ENCODE measurements at regions not wholly inside any gene's neighbourhood (a gene's known extent, or its start where the extent isn't known, plus 50 kb on each side); places are given as distances from the start of the nearest gene placed in this dataset.

DNA sequence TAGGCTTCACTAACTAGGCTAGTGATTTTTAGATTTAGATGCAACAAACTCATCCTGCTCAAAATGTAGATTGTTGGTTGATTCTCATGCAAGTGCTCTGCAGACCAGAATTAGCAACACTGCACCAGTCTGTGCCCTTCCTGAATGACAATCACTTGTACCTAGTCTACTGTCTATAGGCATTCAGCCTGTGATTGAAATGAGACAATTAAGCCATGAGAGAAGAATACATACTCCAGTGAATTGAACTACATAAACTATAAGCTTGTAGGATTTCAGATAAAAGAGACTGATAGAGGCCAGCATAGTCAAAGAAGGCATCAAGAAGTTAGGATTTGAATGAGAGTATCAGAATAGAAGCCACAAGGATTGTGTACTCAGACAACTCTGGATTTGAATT, 138.3 kb upstream of the NRXN1 start:
- no peak for DNase-seq
- H3K9me3 ChIP-seq (ENCODE audit: control insufficient read depth, low read length), result peaks cover 5% of the 10 kb centered on the region
- no peaks in the 10 kb centered on the region for H3K27me3 ChIP-seq (replicated peaks; ENCODE audit: control insufficient read depth, insufficient read depth, low read length, poor library complexity, severe bottlenecking)
- no peaks in the 10 kb centered on the region for H3K4me1 ChIP-seq (ENCODE audit: control insufficient read depth, insufficient read depth, low read length, poor library complexity, severe bottlenecking)
- no peak overlapping the region for H3K4me3 ChIP-seq (ENCODE audit: insufficient read depth, low read depth, low read length, poor library complexity, severe bottlenecking)
- H3K27ac ChIP-seq (ENCODE audit: insufficient read depth, low read length, poor library complexity, severe bottlenecking), result no peak overlapping the region
- H3K36me3 ChIP-seq (ENCODE audit: control insufficient read depth, insufficient read depth, low read length), result no peaks in the 10 kb centered on the region

GRCh38 chr2:51165534-51166260, 133.8 kb upstream of the NRXN1 start:
- H3K9me3 ChIP-seq (ENCODE audit: control insufficient read depth, low read length), result peaks cover 5% of the 10 kb centered on the region
- no peaks in the 10 kb centered on the region for H3K4me1 ChIP-seq (ENCODE audit: control insufficient read depth, insufficient read depth, low read length, poor library complexity, severe bottlenecking)
- no peaks in the 10 kb centered on the region for H3K27me3 ChIP-seq (replicated peaks; ENCODE audit: control insufficient read depth, insufficient read depth, low read length, poor library complexity, severe bottlenecking)
- no peak overlapping the region for H3K4me3 ChIP-seq (ENCODE audit: insufficient read depth, low read depth, low read length, poor library complexity, severe bottlenecking)
- H3K27ac ChIP-seq (ENCODE audit: insufficient read depth, low read length, poor library complexity, severe bottlenecking), result no peak overlapping the region
- DNase-seq, result no peak
- H3K36me3 ChIP-seq (ENCODE audit: control insufficient read depth, insufficient read depth, low read length), result no peaks in the 10 kb centered on the region

DNA sequence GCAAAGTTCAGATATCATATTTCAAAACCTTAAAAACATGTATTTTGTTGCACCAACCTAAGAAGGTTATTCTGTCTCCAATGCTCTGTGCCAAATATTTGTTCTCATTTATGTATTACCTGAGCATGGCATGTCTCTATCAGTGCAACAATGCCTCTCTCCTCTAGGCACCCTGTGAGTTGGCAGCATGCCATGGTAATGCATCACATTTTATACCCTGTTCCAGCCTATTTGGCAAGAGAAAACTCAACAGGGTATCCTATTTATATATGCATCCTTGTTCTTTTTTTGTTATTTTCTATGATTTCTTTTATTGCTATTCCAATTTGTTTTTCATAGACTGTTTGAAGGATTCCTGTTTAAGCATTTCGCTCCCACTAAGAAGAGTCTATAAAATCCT, 126.3 kb upstream of the NRXN1 start:
- DNase-seq, result no peak
- Histone ChIP-seq H3K4me1 (ENCODE audit: control insufficient read depth, insufficient read depth, low read length, poor library complexity, severe bottlenecking) (no peaks in the 10 kb centered on the region), H3K27me3 (replicated peaks; ENCODE audit: control insufficient read depth, insufficient read depth, low read length, poor library complexity, severe bottlenecking) (no peaks in the 10 kb centered on the region), H3K4me3 (ENCODE audit: insufficient read depth, low read depth, low read length, poor library complexity, severe bottlenecking) (no peak overlapping the region), H3K9me3 (ENCODE audit: control insufficient read depth, low read length) (no peaks in the 10 kb centered on the region), H3K27ac (ENCODE audit: insufficient read depth, low read length, poor library complexity, severe bottlenecking) (no peak overlapping the region), H3K36me3 (ENCODE audit: control insufficient read depth, insufficient read depth, low read length) (no peaks in the 10 kb centered on the region)

DNA sequence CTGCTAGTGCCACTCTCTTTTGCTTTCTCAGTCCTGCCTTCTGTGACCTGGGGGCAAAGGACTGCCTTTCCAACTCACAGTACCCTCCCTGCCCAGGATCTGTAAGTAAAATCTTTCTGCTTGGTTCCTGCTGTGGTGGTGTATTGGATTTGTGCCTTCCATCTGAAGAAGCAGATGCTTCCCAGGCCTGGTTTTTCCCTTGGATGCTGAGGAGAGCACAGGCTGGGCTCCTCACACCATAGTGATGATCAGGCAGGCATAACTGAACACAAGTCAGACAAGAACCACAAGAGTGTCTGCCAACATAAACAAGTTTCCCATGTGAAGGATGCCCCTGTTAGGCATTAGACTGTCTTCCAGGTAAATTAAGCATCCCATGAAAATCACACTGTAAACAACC, 121.3 kb upstream of the NRXN1 start:
- DNase-seq, result no peak
- Histone ChIP-seq H3K27me3 (replicated peaks; ENCODE audit: control insufficient read depth, insufficient read depth, low read length, poor library complexity, severe bottlenecking) (no peaks in the 10 kb centered on the region), H3K27ac (ENCODE audit: insufficient read depth, low read length, poor library complexity, severe bottlenecking) (no peak overlapping the region), H3K4me1 (ENCODE audit: control insufficient read depth, insufficient read depth, low read length, poor library complexity, severe bottlenecking) (no peaks in the 10 kb centered on the region), H3K36me3 (ENCODE audit: control insufficient read depth, insufficient read depth, low read length) (no peaks in the 10 kb centered on the region), H3K4me3 (ENCODE audit: insufficient read depth, low read depth, low read length, poor library complexity, severe bottlenecking) (no peak overlapping the region), H3K9me3 (ENCODE audit: control insufficient read depth, low read length) (no peaks in the 10 kb centered on the region)

DNA sequence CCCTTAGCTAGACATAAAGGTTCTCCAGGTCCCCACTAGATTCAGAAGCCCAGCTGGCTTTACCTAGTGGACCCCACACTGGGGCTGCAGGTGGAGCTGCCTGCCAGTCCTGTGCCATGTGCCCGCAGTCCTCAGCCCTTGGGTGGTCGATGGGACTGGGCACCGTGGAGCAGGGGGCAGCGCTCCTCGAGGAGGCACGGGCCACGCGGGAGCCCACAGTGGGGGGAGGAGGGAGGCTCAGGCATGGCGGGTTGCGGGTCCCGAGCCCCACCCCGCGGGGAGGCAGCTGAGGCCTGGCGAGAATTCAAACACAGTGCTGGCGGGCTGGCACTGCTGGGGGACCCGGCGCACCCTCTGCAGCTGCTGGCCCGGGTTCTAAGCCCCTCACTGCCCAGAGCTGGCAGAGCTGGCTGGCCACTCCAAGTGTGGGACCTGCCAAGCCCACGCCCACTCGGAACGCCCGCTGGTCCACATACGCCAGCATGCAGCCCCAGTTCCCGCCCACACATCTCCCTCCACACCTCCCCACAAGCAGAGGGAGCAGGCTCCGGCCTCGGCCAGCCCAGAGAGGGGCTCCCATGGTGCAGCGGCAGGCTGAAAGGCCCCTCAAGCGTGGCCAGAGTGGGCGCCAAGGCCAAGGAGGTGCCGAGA, 119.7 kb upstream of the NRXN1 start:
- H3K27me3 ChIP-seq (replicated peaks; ENCODE audit: control insufficient read depth, insufficient read depth, low read length, poor library complexity, severe bottlenecking), result no peaks in the 10 kb centered on the region
- no peaks in the 10 kb centered on the region for H3K4me1 ChIP-seq (ENCODE audit: control insufficient read depth, insufficient read depth, low read length, poor library complexity, severe bottlenecking)
- no peak overlapping the region for H3K4me3 ChIP-seq (ENCODE audit: insufficient read depth, low read depth, low read length, poor library complexity, severe bottlenecking)
- no peaks in the 10 kb centered on the region for H3K36me3 ChIP-seq (ENCODE audit: control insufficient read depth, insufficient read depth, low read length)
- H3K27ac ChIP-seq (ENCODE audit: insufficient read depth, low read length, poor library complexity, severe bottlenecking), result no peak overlapping the region
- no peaks in the 10 kb centered on the region for H3K9me3 ChIP-seq (ENCODE audit: control insufficient read depth, low read length)
- DNase-seq, result no peak

GRCh38 chr2:51149725-51150124, 117.8 kb upstream of the NRXN1 start:
- Histone ChIP-seq H3K9me3 (ENCODE audit: control insufficient read depth, low read length) (no peaks in the 10 kb centered on the region), H3K36me3 (ENCODE audit: control insufficient read depth, insufficient read depth, low read length) (no peaks in the 10 kb centered on the region), H3K4me3 (ENCODE audit: insufficient read depth, low read depth, low read length, poor library complexity, severe bottlenecking) (no peak overlapping the region), H3K4me1 (ENCODE audit: control insufficient read depth, insufficient read depth, low read length, poor library complexity, severe bottlenecking) (no peaks in the 10 kb centered on the region), H3K27me3 (replicated peaks; ENCODE audit: control insufficient read depth, insufficient read depth, low read length, poor library complexity, severe bottlenecking) (no peaks in the 10 kb centered on the region), H3K27ac (ENCODE audit: insufficient read depth, low read length, poor library complexity, severe bottlenecking) (no peak overlapping the region)
- DNase-seq, result no peak

GRCh38 chr2:51145761-51146160, 113.8 kb upstream of the NRXN1 start:
- H3K27me3 ChIP-seq (replicated peaks; ENCODE audit: control insufficient read depth, insufficient read depth, low read length, poor library complexity, severe bottlenecking), result no peaks in the 10 kb centered on the region
- no peaks in the 10 kb centered on the region for H3K4me1 ChIP-seq (ENCODE audit: control insufficient read depth, insufficient read depth, low read length, poor library complexity, severe bottlenecking)
- no peak overlapping the region for H3K4me3 ChIP-seq (ENCODE audit: insufficient read depth, low read depth, low read length, poor library complexity, severe bottlenecking)
- DNase-seq, result no peak
- no peaks in the 10 kb centered on the region for H3K36me3 ChIP-seq (ENCODE audit: control insufficient read depth, insufficient read depth, low read length)
- H3K9me3 ChIP-seq (ENCODE audit: control insufficient read depth, low read length), result no peaks in the 10 kb centered on the region
- H3K27ac ChIP-seq (ENCODE audit: insufficient read depth, low read length, poor library complexity, severe bottlenecking), result no peak overlapping the region

GRCh38 chr2:51120754-51121280, 88.9 kb upstream of the NRXN1 start:
- Histone ChIP-seq H3K4me3 (ENCODE audit: insufficient read depth, low read depth, low read length, poor library complexity, severe bottlenecking) (no peak overlapping the region), H3K4me1 (ENCODE audit: control insufficient read depth, insufficient read depth, low read length, poor library complexity, severe bottlenecking) (no peaks in the 10 kb centered on the region), H3K27me3 (replicated peaks; ENCODE audit: control insufficient read depth, insufficient read depth, low read length, poor library complexity, severe bottlenecking) (no peaks in the 10 kb centered on the region), H3K9me3 (ENCODE audit: control insufficient read depth, low read length) (no peaks in the 10 kb centered on the region), H3K27ac (ENCODE audit: insufficient read depth, low read length, poor library complexity, severe bottlenecking) (no peak overlapping the region), H3K36me3 (ENCODE audit: control insufficient read depth, insufficient read depth, low read length) (no peaks in the 10 kb centered on the region)
- no peak for DNase-seq

DNA sequence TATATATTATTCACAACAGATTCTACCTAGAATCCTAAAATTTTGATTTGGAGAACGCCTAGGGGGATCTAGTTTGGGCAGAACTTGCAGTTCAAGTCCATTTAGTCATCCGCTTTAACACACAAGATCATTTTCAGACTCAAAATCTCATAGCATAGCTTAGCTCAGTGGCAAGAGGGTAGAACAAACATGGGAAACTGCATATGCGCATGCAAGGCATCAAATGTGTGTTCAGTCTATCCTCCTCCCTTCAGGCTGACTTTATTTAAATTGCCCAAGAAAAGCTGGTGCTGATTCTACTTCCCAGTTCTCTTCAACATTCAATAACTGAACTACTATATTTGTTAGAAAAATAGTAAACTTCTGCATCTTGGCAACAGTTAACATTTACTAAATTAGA, 79.6 kb upstream of the NRXN1 start:
- Histone ChIP-seq H3K27me3 (replicated peaks; ENCODE audit: control insufficient read depth, insufficient read depth, low read length, poor library complexity, severe bottlenecking) (no peaks in the 10 kb centered on the region), H3K4me1 (ENCODE audit: control insufficient read depth, insufficient read depth, low read length, poor library complexity, severe bottlenecking) (no peaks in the 10 kb centered on the region), H3K36me3 (ENCODE audit: control insufficient read depth, insufficient read depth, low read length) (no peaks in the 10 kb centered on the region), H3K27ac (ENCODE audit: insufficient read depth, low read length, poor library complexity, severe bottlenecking) (no peak overlapping the region), H3K9me3 (ENCODE audit: control insufficient read depth, low read length) (no peaks in the 10 kb centered on the region), H3K4me3 (ENCODE audit: insufficient read depth, low read depth, low read length, poor library complexity, severe bottlenecking) (no peak overlapping the region)
- DNase-seq, result no peak

DNA sequence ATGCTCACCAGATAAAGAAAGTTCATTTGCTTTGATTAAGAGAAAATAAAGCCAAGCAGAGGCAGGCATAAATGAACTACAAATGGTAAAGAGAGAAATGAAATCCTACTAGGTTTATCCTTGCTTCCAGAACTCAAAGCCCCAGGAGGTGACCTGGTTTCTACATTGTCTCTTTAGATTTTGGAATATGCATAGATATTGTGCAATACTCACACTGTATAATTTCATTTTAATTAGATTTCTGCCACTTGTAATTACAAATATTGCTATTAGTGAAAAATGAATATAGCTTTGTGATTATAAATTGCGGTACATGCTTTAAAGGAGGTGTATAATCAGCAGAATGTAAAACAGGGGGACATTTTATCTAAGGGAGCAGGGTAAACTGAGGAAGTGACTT, 76.9 kb upstream of the NRXN1 start:
- DNase-seq, result no peak
- Histone ChIP-seq H3K27me3 (replicated peaks; ENCODE audit: control insufficient read depth, insufficient read depth, low read length, poor library complexity, severe bottlenecking) (no peaks in the 10 kb centered on the region), H3K4me1 (ENCODE audit: control insufficient read depth, insufficient read depth, low read length, poor library complexity, severe bottlenecking) (no peaks in the 10 kb centered on the region), H3K4me3 (ENCODE audit: insufficient read depth, low read depth, low read length, poor library complexity, severe bottlenecking) (no peak overlapping the region), H3K36me3 (ENCODE audit: control insufficient read depth, insufficient read depth, low read length) (no peaks in the 10 kb centered on the region), H3K9me3 (ENCODE audit: control insufficient read depth, low read length) (no peaks in the 10 kb centered on the region), H3K27ac (ENCODE audit: insufficient read depth, low read length, poor library complexity, severe bottlenecking) (no peak overlapping the region)

Data from effector memory CD4-positive, alpha-beta T cell (primary cell).